HG03342 (cell line): ENCODE measurements at regions not wholly inside any gene's neighbourhood (a gene's known extent, or its start where the extent isn't known, plus 50 kb on each side); places are given as distances from the start of the nearest gene placed in this dataset.
A peak's percentile ranks its signal among the peaks of the same experiment; 100 is the strongest.

ENCODE experiments used
- ATAC-seq: cut with Tn5 transposase; IDR thresholded peaks from one replicate; pipeline ENCODE4 v1.9.1; 2021; ENCODE audit warnings: mild to moderate bottlenecking, moderate library complexity; ENCODE audit not compliant: unreplicated experiment

DNA sequence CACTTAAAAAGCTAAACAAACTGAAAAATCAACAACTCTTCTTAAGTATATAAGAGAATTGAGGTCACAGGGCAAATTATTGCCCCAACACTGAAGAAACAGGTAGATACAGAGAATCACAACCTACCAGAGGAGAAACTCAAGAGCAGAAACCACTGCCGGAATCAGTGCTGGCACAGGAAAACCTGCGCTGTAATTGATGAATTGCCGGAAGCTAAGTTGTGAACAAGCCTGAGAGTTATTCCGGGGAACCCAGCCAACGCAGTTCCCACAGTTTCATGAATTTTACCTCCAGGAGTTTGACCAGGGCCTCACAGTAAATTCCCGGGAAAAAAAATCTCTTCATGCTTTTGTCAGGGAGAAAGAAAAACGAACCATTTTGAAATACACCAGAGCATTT, 657.1 kb upstream of the BRINP3 start:
- no peak for ATAC-seq

DNA sequence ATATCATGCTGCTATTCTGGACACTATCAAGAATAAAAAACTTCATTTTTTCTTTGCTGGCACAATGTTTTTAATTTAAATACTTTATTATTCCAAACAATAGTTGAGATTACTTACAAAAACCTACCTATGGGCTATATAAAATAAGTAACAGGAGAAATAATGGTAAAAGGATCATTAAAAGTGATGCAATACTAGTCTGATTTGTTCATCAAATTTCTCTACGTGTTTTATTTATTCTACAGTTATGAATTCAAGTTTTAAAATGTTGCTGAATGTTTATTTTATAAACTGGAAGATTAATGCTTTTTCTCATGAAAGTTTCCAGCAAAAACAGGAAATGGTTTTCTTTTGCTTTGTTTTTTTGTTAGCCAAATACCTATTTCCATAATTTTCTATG, 662.4 kb upstream of the BRINP3 start:
- ATAC-seq, result no peak

DNA sequence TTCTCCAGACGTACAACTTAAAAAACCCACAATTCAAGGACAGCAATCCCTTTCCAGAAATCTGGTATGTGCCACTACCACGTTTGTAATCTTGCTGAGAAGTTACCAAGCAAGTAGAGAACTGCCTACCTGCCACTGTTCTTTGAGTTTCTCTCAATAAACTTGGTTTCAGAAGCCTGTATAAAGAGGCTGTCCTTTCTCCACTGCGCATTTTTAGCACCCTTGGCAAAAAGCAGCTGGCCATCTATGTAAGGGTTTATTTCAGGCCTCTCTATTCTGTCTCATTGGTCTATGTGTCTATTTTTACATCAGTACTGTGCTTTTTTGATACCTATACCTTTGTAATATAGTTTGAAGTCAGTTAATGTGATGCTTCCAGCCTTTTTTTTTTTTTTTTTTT, 665.1 kb upstream of the BRINP3 start:
- ATAC-seq, result no peak

DNA sequence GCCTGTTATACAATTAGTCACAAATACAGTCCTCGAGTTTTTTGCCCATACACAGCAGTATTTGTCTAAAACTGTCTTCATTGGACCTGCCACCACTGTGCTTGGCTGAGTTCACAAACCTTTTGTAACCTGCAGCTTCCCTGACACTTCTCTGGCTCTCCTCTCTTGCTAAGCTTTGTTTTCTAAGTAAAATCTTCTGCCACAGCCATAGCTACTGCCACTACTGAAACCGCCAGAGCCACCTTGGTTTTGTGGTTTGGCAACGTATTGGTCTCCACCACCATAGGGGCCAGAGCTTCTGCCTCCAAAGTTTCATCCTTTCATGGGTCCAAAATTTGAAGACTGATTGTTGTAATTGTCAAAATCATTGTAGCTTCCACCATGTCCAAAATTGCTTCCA, 668.2 kb upstream of the BRINP3 start:
- no peak for ATAC-seq

DNA sequence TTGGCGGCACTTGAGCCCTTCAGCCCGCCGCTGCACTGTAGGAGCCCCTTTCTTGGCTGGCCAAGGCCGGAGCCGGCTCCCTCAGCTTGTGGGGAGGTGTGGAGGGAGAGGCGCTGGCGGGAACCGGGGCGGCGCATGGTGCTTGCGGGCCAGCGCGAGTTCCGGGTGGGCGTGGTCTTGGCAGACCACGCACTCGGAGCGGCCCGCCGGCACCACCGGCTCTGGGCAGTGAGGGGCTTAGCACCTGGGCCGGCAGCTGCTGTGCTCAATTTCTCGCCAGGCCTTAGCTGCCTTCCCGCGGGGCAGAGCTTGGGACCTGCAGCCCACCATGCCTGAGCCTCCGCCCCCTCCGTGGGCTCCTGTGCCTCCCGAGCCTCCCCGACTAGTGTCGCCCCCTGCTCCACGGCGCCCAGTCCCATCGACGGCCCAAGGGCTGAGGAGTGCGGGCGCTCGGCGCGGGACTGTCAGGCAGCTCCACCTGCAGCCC, 673.7 kb upstream of the BRINP3 start:
- no peak for ATAC-seq

DNA sequence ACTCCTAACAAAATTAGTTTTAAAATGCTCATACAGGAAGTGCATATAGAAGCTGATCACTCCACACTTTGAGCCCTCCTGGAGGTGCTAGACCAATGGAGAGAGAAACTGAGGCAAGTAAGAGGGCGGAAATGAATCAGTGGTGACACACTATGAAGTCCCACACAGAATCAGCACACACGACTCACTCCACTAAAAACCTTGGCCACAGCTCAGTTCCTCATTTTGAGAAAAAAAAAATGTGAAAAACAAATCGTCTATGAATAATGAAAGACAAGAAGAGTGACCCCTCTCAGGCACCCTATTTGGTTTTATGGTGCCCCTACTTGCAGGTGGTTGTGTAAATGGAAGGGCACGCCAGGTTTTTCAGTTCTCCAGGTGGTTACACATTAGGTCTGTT, 675.1 kb upstream of the BRINP3 start:
- ATAC-seq, result no peak

DNA sequence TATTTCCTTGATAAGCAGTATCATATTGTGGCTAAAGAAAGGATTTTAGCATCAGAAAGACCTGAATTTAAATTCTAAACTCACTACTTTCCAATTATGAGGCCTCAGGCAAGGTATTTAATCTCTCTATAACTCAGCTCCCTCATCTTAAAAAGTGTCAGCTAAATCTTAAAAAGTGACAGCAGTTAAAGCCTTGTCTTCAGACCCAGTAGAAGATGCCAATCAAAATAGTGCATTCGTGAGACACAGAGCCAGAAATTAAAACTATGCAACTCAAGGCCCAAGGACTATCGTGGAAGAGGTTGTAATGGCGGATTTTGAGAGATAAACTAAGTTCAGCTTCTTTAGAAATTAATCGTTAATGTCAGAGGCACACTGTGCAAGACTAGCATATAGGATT, 677.5 kb upstream of the BRINP3 start:
- no peak for ATAC-seq

DNA sequence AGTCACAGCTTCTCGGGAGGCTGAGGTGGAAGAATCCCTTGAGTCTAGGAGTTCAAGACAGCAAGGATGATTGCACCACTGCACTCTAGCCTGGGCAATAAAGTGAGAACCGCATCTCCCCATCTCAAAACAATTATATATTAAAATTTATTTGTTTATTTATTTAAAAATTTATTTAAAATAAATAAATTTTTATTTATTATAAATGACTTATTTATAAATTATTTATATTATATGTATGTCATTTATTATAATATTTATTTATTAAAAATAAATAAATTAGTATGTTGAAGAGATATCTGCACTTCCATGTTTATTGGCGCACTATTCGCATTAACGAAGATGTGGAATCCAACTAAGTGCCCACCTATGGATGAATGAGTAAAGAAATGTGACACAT, 683.2 kb upstream of the BRINP3 start:
- ATAC-seq, result no peak

DNA sequence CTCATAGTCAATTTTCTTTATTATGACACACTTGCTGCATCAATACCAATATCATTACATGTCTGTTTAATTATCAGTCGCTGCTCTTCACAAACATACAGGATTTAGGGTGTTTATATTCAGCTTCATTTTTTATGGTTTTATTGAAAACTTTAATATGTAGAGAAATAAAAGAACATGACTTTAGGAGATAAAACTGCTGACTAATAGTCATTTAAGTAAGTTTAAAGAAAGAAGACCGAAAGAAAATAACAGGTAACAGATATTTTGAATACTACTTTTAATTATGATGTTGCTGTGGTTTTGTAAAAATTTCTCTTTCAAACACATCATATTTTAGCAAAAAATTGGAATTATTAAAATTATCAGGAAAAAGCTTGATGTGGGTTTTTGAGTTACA, 685.1 kb upstream of the BRINP3 start:
- no peak for ATAC-seq

DNA sequence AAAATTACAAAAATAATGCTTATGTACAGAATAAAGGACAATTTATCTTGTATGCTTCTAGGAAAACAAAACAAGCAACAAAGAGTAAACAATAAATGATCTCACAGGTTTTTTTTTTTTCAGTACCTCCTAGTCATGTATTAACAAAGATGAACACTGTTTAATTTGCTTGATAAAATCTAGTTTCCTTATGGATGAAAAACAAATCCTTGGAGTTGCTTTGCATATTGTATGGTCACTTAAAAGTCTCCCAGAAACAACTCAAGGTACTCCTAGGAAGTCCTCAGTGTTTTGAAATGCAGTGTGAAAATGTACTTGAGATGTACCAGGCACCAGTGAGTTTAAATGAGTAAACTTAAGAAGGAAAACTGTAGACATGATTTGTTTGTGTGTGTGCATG, 686.0 kb upstream of the BRINP3 start:
- ATAC-seq, result no peak

DNA sequence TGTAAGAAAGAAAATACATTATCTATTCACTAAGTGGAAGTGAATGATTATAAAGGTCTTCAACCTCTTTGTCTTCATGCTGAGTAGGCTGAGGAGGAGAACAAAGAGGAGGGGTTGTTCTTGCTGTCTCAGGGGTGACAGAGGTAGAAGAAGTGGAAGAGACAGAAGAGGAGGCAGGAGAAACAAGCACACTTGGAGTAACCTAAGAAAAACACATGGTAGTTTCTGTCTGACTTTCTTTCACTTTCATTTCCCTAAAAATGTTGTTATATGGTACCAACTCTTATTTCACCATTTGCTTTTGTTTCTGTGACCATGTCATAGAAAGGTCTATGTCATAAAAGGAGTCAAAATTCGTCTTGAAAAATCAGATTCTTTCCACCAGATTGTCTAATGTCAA, 696.6 kb upstream of the BRINP3 start:
- peak; percentile 99 for ATAC-seq

DNA sequence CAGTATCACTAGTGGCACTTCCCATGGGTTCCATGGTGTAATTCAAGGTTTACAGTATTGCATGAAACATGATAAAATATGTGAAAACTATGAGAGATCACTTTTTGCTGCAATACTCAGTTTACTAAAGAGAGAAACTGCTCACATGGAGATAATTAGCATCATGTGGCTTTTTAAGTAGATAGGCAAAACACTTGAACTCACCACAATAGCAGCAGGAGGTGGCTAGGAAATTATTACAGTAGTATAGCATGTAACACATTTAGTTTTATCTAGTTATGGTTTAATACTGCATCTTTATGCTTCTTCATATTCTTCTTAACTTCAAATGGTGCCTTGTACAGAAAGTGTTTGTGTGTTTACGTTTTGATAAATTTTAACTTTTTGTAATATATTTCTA, 698.5 kb upstream of the BRINP3 start:
- no peak for ATAC-seq

DNA sequence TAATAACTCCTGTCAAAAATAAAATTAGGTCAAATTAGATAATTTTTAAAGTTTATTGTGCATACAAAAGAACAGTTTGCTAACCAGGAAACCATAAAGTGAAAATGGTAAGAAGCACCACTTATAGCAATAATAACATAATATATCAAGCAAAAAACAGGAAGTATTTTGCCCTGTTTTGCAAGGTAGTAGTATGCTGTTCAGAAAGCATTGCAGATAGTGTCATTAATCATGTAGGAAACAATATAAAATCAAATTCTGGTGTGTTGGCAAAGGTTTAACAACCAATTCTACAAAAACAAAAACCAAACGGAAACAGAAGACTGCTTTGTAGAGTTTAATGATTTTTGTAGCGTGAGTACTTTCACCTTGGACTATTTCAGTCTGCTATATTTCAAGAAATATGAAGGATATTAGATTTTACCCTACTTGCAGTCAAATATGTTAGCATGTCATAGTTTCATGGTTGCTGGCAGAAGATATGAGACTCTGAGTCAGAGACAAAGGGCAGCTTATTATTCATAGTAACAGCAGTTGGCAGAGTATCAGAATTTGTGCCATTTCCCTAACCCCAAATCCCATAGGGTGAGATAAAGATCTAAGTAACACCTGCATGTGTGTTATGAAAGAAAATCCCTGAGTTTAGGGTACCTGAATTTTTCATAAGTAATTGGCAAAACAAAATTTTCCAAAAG, 729.0 kb upstream of the BRINP3 start:
- peak; percentile 46 for ATAC-seq

DNA sequence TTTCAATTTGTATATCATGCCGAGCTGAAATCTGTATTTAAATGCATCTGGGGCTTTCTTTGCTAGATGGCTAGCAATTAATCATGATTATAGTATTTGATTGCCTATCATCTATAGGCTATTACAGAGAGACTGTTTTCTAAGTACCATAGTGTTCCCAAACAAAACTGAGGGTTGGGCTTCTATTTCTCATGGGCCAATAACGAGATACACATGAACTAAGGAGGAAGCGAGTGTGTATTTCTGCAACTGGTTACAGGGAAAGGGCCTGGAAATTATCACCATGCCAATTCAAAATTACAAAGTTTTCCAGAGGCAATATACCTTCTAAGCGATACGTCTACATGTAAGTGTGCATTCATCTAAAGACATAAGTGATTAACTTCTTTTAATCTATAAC, 744.5 kb upstream of the BRINP3 start:
- ATAC-seq, result no peak

DNA sequence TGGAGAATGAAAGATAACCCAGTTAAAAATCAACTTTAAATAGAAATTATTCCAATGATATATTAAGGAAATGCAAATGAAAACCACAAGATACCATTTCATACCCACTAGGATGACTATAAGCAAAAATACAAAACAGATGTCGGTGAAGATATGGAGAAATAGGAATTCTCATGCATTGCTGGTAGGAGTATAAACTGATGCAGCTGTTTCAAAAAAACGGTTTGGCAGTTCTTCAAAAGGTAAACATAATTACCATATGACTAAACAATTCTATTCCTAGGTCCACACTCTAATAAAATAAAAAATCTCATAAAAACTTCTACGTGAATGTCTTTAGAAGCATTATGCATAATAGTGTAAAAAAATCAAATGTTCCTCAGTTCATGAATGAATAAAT, 763.3 kb upstream of the BRINP3 start:
- ATAC-seq, result no peak

DNA sequence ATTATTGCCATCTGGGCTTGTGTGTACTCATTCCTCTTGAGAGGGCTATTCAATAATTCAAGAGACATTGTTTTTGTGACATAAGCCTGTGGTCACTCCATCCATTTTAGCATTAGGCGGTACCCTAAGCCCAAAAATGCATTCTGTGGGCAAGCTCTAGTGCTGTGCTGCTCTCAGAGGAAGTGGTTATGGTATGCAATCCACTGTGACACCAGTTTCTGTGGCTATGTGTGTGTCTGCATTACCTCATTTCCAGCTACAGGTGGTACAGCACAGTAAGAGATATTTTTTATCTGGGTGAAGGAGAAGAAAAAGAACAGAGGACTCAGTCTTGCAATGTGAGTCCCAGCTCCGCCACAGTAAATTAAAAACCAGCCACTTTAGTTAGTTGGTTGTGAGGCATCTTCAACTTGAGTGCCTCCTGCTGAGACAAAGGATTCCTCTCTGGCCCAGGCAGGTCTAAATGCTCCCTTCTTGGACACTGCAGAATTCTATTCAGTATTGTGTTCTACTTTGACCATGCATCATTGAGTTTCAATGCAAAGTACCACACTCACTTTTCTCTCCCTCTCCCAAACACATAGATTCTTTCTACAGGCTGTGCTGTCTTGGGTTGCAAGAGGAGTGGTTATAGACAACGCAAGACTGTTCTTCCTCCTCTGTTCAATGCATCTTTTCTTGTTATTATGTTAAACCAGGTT, 777.8 kb upstream of the BRINP3 start:
- peak; percentile 50 for ATAC-seq

DNA sequence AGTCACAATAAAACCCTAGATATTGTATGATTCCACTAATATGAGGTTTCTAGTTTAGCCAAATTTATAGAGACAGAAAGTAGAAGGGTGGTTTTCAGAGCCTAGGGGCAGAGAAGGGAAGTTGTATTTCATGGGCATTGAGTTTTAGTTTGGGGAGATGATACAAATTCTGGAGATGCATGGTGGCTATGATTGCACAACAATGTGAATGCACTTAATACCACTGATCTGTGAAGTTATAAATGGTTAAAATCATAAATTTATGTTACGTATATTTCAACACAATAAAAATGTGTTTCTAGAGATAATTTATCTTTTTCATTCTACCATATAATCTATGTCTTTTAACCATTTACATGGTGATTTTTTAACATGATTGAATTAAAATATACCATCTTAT, 779.3 kb upstream of the BRINP3 start:
- ATAC-seq, result no peak

DNA sequence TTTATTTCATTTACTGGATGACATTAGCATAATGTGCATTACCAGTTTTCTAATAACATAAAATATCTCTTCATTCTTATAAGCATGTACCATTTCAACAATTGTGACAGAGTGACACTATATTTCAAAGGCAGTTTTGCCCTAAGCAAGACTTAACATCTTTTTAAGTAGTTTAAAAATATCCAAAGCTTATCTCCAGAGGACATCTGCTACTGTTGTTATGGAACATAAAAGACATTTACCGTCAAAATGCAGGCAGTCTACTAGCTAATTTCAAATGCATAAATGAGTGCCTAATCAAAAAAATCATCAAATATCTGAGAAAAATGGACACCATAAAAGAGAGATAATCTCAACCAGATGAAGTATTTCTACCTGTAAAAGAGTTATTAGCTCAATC, 782.4 kb upstream of the BRINP3 start:
- ATAC-seq, result no peak

DNA sequence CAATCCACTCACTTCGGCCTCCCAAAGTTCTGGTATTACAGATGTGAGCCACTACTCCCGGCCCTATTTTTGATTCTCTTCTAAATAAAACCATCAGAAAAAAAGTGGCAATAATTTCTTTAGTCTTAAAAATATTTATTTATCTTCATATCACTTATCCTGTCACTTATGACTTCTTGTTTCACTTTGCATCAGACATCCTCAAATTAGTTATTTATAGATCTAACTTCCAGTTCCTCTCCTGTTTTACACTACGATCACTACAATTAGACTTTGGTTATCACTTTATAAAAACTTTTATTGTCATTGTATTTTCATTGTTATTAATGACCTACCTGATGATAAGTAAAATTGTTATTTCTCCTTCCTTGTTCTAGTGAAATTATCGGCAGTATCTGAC, 783.4 kb upstream of the BRINP3 start:
- ATAC-seq, result no peak

DNA sequence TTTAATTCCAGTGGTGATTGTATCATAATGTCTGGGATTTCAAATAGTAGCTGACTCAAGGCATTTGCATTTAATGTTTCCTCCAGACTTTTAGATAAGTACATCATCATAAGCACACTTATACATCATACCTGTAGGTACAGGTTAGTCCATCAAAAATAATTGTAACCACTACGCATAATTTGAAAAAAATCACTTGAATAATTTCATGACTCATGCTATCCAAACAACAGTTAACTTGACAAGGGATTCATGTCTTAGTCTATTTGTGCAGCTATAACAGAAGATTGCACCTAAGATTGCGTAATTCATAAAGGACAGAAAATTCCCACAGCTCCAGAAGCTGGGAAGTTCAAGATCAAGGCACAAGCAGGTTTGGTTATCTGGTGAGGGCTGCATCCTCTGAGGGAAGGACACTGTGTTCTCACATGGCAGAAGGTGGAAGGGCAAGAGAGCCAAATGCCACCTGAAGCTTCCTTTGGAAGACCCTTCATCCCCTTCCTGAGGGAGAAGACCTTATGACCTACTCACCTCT, 801.7 kb upstream of the BRINP3 start:
- no peak for ATAC-seq

DNA sequence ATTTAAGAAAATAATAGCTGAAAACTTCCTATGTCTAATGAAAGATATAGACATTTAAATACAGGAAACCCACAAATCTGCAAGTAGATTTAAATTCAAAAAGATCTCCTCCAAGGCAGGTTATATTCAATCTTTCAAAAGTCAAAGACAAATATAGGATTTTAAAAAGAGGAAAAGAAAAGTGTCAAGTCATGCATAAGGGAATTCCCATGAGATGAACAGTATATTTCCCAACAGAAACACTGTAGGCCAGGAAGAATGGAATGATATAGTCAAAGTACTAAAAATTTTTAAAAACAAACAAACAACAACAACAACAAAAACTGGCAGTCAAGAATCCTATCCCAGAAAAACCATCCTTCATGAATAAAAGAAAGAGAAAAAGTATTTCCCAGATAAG, 806.5 kb upstream of the BRINP3 start:
- ATAC-seq, result no peak

DNA sequence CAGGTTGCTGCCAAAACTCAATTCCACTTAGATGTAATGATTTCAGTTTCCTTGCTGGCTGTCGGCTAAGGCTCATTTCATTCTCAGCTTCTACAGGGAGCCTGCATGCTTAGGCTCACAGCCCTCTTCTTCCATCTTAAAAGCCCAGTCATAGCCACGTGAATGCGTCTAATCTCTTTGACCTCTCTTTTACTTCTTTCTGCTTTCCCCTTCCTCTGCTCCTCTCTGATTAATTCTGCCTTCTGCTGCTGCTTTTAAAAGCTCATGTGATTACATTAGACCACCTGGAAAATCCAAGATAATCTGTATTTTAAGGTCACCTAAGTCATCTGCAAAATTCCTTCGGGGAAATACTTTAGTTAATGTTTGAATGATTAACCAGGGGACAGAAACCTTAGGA, 812.8 kb upstream of the BRINP3 start:
- ATAC-seq, result no peak
